Islet of Langerhans (tissue), 1 donor: ENCODE measurements at regions not wholly inside any gene's neighbourhood (a gene's known extent, or its start where the extent isn't known, plus 50 kb on each side); places are given as distances from the start of the nearest gene placed in this dataset.

Experiments used
- FAIRE-seq: peaks from one replicate; lab custom pipeline; 2011; peaks lifted over from hg19 to GRCh38; lab: Jason Lieb, UNC

DNA sequence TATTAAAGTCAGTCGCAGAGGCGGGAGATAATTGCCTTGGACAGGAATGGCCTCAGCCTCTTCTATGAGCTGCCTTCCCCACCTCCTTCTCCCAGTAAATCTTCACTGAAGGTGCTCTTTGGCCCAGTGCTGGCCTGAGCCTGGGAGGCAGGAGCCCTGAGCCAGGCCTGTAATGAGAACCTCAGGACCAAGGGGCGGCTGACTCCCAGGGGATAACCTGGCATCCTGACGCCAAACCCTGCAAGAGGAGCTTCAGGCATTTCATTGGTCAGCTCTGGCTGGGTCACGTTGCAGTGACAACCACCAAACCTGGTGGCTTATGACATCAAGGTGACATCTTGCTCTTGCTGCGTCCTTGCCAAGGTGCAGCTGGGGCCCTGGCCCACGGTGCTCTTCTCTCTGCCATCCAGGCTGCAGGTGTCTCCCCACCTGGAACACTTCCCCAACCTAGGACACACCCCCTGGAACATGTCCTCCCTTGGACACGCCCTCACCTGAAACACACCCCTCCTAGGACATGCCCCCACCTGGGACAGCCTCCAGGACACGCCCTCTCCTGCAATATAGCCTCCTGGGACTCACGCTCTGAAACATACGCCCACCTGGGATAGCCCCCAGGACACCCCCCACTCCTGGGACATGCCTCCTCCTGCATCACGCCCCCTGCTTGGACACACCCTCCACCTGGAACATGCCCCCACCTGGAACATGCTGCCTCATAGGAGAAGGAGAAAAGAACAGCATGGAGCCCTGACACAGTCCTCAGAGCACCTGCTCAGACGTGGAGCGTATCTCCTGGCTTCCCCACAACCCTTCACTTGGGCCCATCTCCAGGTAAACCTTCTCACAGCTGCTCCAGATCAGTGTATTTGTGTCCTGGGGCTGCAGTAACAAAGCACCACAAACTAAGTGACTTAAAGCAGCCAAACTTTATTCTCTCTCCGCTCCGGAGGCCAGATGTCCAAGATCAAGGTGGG is 333.6 kb downstream of the NPHP4 start:
- no peak for FAIRE-seq

DNA sequence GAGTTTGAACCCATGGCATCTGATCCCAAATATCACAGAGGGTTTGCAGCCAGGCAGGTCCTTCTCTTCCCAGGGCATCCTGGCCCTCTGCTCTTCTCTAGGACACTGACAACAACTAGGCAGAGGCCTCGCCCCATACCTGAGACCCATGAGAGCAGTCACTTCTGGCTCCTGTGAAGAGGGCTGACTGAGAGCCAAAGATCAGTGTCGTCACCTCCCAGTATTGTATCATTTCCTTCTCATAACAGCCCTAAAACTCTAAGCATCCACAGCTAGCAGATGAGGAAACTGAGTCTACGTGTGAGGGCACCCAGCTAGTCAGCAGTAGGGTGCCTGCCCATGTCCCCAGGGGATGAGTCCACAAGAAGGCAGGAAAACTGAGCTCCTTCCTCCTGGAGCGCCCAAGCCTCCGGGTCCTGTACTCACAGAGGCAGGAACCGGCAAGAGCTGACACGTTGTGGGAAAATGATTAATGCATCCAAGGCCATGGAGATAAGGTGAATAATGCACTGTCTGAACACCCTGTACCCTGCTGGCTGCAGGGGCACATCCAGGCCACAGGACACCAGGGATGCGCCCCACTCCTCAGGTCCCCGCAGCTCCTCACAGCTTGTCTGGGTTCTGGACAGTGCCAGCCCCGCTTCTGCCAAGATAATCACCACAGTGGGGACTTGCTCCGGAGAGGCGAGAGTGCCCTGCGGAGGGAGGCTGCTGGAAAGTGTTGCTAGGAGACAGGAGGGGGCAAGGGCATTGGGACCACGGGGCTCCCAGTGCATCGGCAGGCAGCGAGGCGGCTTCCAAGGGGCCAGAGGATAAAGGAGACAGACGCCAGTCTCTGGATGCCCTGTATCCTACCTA is 340.0 kb downstream of the NPHP4 start:
- no peak for FAIRE-seq

DNA sequence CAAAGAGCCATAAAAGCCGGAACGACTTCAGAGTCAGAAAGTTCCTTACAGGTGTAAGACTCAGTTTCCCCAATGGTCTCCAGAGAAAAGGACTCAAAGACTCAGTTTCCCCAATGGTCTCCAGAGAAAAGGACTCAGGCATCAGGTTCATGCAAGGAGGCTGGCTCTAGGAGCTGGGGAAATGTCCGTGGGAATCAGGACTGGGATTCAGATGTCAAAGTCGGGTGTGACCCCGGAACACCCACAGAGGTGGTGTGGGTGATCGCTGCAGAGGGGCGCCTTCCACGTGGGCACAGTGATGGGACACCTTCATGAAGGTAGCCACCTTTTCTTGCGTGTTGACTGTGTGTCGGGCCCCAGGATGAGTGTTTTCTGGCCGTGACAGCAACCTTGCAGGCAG is 340.8 kb downstream of the NPHP4 start:
- FAIRE-seq = no peak

DNA sequence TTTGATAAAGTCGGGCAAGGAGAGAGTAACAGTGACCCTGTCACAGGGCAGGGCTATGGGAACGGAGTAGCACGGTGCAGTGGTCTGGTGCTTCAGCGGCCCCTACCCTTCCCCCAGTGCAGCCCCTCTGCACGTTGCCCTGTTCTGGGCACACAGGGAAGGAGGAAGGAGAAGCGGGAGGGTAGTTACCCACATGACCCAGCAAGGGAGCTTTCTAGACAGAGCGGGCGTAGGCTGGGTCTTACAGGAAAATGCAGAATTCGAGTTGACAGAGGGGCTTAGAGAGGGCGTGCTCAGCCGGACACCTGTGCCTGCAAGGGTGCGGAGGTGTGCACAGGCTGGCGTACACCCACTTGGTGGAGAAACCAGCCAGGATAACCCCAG is 341.2 kb downstream of the NPHP4 start:
- FAIRE-seq = no peak

DNA sequence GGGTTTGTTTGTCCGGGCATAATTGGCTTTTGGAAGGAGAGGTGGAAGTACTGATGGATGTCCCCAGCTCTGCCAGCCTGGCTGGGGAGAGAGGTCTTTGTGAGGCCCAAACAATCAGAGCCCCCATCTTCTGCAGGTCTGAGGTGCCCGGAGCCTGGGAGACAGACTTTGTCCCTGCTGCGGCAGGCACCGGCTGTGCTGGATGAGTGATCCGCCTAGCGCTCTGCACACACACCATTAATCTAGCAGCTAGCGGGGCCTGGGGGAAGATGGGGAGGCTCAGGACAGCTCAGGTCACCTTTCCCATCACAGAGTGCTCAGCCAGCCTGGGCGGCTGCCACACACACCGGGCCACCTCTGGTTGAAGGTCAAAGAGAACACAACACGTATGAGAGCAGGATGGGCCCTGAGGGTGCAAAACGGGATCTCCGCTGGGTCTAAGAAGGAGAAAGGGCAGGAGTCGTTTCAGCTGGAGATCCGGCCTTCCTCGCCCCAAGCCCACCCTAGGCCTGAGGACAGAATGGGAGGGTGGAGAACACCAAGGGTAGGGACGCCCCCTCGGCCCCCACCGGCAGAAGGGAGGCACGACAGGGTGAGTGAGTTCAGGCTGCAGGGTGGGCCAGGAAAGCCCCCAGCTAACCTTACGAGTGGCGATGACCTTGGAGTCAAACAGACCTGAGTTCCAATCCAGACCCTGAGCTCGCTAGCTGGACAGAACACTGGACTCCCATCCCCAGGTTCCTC is 341.8 kb downstream of the NPHP4 start:
- FAIRE-seq = no peak

DNA sequence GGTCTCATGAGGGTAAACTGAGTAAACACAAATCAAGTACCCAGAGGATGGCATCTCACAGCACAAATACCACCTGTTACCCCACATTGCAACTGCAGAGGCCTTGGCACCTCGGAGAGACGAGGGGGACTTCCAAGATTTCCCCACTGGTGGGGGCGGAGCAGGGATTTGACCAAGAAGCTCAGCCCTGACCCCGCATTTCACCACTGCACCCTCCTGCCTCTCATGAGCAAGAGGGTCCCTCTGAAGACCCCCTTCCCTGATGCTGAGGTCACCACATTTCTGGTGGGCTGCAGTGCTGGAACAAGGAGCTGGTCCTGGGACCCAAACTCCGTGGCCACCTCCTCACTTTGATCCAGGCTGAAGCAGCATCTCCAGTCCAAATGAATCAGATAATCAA is 342.4 kb downstream of the NPHP4 start:
- FAIRE-seq = no peak

DNA sequence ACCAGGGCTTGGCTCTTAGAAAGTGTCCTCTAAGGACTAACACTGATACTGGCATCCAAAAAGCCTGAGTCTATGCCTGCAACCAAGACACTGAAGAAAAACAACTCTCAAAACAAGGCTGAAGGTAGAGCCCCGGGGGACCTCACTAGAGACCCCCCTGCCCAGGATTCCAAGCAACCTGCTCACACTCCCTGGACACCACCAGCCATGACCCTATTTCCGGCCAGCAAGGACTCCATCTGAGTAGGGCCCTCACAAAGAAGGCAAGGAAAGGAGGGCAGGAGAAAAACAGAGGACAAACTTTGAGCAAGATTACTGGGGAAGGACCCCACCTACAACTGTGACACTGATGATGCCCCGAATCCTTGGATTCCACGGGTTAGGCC is 343.1 kb downstream of the NPHP4 start:
- FAIRE-seq = no peak

DNA sequence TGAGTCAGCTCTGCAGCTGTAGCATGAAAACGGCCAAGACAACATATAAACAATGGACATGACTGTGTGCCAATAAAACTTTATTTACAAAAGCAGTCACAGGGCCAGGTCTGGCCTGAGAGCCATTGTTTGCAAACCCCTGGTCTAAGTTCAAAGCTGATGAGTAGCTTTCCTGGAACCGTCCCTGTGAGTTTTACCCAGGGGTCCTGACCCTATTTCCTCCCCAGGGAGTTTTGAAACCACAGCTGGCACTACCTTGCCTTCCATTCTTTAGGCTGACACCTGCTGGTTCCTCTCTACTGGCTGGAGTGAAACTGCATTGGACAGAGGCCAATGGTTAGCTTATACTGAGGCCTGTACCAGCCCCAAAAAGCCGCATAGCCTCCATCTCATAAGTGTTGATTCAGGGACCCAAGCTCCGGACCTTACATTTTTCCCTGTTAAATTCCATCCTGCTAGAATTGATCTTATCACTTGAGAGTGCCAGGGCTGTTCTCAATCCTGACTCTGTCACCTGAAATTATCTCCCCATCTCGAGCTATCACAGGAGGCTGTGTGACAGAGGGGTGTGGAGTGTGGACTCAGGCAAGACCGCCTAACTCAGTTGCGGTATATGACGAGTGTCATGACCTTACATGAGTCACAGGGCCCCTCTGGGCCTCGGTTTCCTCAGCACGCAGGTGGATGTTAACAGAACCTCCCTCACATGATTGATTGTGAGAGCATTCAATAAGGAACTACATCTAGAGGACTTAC is 343.6 kb downstream of the NPHP4 start:
- no peak for FAIRE-seq

DNA sequence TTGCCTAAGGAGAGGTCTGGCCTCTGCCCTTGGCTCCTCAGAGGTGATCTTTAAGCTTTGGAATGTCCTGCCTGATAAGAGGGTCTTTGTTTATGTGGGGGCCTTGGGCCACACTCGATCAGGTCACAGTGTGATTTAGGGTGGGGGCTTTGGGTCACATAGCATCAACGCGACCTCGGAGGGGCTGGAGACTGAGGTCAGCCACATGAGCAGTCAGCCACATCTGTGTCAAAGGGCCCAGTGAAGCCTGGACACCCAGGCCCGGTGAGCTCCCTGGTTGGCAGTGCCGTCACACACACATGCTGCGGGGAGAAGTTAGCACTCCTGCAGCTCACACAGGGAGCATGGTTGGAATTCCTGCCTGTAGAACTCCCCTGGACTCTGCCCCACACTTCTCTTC is 345.0 kb downstream of the NPHP4 start:
- no peak for FAIRE-seq

DNA sequence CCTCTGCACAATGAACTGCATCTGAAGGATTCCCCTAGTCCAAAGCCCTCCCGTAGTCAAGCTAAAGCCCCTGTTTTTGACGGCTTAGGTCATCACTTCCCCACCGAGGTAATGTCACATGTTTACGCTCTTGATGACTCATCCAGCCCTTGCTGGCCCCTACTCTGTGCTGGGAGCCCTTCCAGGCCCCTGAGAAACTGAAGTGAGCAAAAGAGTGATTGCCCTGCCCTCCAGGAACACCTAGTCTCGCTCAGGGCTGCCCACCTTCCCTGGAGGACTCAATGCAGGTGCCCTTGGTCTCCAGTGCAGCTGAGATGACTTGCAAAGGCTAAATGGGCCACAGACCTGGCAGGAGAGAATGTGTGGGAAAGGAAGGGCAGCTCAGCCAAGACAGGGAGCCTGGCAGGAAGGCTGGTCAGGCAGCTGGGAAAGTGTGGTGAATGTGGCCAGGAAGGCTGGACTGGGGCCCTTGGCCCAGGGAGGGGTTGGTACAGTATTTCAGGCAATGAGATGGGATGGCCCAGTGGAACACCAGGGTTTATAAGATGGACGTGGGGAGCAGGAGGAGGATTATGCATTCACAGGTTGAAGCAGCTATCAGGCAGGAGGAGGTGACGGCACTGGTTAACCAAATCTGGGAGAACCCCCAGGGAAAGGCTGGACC is 345.6 kb downstream of the NPHP4 start:
- FAIRE-seq = no peak

DNA sequence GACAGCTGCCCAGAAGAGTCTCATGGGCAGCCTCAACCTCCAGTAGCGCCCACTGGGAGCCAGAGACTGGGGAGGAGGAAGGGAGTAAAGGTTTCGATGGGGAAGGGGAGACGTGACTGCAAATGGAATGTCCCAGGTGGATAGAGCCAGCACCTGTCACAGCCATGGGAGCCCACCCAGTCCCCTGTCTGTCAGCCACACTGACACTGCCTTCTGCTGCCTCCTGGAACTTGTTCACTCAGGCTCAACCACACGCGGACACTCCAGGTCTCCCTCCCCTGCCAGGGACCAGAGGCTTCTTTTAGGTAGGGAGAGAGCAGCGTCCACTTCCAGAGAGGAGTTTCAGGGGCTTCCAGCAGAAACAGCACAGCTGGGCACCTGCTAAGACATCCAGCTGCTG is 346.3 kb downstream of the NPHP4 start:
- FAIRE-seq = no peak

DNA sequence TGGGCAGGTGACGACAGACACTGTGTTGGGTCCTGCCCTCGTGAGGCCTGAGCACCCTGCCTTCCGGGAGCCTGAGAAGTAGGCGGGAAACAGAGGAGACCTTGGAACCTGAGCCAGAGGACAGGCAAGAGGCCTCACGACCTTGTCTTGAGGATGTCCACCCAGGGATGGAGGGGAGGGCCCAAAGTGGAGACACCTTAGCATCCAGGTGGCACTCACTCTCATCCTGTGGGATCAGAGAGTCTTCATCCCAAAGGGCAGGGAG is 347.2 kb downstream of the NPHP4 start:
- no peak for FAIRE-seq

DNA sequence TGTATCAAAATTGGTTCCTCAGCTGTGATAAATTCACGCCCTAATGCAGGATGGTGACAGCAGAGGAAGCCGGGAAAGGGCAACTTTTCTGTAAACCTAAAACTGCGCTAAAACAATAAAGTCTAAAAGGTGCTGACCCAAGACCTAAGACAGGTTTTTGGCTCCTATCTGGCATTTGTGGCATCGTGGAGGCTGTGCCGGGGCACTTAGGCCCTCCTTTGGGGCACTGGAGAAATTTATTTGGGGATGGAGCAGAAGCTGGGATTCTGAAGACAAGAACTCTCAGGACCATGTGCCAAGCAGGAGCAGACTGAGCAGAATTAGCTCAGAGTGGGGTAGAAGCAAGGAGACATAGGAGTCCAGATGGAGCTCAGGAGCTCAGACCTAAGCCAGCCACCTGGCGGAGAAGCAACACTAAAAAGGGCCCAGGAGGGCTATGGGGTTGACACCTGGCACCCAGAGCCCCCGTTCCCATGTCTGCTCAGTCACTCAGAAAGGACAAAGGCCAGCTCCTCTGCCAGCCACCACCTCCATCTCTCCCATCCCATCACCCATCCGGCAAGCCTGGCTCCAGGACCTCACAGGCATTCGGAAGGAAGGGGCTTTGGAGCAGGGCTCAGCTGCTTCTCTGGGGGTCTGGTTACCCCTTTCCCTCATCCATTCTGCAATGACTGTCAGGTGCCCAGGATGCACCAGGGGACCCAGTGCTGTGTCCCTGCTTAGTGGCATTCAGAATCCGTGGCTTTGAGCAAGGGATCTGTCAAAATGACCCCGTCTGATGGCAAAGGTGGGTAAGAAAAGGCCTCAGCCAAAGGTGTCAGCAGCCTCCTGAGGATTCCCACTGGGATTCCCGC is 347.7 kb downstream of the NPHP4 start:
- no peak for FAIRE-seq

DNA sequence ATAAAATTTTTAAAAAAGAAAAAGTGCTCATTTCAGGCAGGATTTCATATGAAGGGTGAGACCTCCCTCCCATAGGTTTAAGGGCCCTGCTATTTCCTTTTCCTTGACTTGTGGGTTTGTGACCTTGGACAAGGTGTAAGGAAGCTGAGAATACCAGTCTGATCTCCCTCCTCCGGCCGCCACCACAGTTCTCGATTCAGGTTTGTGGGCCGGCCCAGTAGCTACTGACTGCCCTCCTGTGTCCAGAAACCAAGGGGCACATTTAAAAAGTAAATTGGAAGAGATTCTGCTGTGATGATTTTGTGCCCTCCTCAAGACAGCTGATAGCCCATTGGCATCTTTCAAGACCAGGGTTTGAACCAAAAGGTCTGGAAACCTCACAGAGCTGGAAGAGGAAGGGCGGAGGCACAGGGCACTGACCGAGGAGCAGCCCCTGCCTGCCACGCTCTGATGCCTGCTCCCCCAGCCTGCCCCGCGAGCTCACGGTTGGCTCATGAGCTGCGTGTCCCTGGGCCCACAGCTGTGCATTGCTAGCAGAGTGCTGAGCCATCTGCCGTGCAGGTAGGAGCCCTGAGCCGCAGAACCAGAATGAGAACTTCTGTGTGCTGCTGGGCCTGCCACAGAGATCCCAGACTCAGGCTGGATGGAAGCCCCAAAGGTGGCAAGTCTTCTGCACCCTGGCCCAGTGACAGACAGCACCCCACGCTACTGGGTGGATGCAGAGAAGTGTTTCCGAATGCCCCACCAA is 348.7 kb downstream of the NPHP4 start:
- no peak for FAIRE-seq

DNA sequence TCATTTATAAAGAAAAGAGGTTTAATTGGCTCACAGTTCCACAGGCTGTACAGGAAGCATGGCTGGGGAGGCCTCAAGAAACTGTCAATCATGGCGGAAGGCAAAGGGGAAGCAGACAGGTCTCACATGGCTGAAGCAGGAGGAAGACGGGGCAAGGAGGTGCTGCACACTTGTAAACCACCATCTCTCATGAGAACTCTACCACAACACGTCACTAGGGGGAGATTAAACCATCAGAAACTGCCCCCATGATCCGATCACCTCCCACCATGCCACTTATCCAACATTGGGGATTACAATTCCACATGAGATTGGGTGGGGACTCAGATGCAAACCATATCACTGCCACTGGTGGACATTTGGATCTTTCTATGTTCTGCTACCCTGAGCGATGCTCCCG is 351.4 kb downstream of the NPHP4 start:
- no peak for FAIRE-seq

DNA sequence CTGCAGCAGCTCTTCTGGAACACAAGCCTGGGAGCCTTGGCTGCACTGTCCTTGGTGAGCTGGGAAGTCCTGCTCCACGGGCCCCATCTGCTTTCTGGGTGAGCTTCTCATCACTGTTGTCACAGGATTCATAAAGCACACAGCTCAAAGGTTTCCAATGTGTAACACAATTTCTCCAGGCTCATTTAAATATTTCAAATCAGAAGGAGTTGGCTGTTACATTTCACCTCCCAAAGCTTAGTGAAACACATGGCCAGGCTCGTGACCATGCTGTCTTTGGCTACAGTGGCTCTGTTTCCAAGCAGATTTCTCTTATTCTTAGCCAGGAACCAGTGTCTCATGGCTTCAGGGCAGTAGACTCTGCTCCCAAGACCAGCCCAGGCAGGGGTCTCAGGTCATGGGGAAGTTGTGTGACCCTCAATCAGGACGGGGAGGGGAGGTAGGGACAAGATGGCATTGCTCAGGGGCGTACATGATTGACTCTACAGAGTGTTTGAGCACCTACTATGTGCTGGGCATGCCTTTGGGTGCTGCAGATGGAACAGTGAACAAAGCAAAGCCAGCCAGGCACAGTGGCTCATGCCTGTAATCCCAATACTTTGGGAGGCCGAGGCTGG is 353.0 kb downstream of the NPHP4 start:
- no peak for FAIRE-seq

DNA sequence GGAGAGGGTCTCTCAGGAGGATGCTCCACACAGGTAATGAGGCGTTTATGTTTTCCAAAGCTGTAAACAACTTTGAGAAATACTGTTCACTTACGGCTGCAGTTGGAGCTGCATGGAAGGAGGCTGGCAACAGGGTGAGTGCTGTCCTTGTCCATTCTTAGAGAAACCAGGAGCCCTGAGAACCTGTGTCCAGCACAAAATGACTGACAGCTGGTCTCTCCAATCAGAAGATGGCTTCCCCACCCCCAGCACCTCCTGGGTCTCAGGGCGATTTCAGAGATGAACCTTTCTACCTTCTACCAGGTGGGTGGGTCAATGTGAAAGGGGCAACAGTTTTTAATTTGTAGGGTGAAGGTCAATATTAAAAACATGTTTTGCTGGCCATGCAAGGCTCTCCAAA is 353.6 kb downstream of the NPHP4 start:
- no peak for FAIRE-seq

DNA sequence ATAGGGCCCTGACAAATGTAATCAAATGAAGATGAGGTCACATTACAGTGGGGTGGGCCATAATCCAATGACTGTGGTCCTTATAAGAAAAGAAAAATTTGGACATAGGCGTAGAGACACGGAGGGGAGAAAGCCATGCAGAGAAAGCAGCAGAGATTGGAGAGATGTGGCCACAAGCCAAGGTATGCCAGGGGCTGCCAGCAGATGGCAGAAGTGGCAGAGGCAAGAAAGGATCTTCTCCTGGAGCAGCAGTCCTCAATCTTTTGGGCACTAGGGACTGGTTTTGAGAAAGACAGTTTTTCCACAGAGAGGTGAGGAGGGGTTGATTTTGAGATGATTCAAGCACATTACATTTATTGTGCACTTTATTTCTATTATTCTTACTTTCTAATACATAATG is 355.1 kb downstream of the NPHP4 start:
- FAIRE-seq = no peak

DNA sequence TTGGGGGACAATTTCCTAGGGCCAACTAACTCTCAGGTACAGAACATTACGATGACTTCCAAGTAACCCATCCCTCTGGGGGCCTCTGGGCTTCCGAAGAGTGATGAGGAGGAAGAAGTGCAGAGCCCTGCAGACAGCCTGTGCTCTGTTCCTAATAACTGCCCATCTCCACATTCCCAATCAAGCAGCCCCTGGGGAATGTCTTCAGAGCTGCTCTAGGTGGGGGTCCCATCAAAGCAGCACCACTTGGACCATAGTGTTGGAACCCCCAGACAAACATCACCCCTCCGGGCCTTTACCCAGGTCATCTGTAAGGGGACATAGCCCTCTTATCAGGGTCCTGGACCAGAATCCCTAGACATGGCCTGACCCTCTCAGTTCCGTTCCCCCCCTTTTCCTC is 357.3 kb downstream of the NPHP4 start:
- FAIRE-seq = no peak

DNA sequence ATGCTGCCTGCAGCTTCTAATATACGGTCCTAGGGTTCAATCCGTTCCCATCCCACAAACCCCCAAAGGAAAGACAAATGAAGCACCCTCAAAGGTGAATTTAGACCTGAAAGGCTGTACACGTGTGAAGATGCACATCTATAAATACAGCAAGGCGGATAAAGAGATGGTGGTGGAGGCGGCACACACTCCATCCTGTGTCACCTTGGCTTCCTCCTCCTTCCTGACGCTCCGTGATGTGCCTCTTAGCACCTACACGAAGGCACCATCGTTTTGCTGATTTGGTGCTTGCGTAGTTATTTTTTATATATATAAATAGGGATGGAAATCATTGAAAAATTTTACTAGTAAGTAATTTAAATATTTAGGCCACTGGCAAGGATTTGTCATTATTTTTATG is 359.4 kb downstream of the NPHP4 start:
- no peak for FAIRE-seq
